ENCODE measurements at regions not wholly inside any gene's neighbourhood (a gene's known extent, or its start where the extent isn't known, plus 50 kb on each side); places are given as distances from the start of the nearest gene placed in this dataset.
A peak's percentile ranks its signal among the peaks of the same experiment; 100 is the strongest.

DNA sequence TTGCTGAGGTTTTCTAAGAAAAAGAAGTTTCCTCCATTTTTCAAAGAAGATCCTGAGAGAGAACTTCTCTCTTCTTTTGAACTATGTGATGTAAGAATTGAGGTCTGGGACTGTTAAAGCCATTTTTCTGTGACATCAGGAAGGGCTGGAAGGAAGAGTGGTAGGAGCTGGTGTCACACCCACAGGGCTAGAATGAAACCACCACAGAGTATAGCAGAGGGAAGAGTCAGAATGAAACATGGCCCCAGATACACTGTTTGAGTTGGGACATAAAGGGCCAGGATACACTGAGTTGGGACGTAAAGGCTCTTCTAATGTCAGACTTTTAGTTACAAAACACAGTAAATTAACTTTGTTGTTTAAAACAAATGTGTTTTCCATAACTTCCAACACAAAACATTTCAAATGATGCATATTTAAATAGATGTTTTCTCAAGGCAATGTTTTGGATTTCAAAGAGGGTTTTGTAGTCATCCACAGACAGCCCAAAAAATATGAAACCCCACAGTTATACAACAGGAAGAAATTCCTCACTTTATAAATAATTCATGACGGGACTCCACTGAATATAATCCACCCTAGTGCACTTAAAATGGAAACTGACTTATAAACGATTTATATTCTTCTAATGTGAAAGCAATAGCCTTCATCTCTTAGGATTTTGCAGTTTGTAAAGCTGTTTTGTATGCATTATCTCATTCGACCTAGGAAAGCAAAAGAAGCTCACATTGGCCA, 72.5 kb downstream of the LIG4 start:
- no peak for DNase-seq
- intact Hi-C loops (cut with DNase I) = no loop called here
- Histone ChIP-seq H3K9me3 (no peaks in the 10 kb centered on the region), H3K27ac (no peak overlapping the region), H3K27me3 (no peaks in the 10 kb centered on the region), H3K4me1 (no peaks in the 10 kb centered on the region), H3K4me3 (replicated peaks in 1 of 3) (no peak overlapping the region), H3K36me3 (no peaks in the 10 kb centered on the region)
- TF ChIP-seq POLR2A (IDR thresholded peaks at IDR 0.05) = no peak
- TF ChIP-seq, protein P1, sequence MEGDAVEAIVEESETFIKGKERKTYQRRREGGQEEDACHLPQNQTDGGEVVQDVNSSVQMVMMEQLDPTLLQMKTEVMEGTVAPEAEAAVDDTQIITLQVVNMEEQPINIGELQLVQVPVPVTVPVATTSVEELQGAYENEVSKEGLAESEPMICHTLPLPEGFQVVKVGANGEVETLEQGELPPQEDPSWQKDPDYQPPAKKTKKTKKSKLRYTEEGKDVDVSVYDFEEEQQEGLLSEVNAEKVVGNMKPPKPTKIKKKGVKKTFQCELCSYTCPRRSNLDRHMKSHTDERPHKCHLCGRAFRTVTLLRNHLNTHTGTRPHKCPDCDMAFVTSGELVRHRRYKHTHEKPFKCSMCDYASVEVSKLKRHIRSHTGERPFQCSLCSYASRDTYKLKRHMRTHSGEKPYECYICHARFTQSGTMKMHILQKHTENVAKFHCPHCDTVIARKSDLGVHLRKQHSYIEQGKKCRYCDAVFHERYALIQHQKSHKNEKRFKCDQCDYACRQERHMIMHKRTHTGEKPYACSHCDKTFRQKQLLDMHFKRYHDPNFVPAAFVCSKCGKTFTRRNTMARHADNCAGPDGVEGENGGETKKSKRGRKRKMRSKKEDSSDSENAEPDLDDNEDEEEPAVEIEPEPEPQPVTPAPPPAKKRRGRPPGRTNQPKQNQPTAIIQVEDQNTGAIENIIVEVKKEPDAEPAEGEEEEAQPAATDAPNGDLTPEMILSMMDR (IDR thresholded peaks at IDR 0.05) = no peak
- 78 to 83% methylated on average over 4 of the region's 4 CpGs for WGBS, 2 donors

DNA sequence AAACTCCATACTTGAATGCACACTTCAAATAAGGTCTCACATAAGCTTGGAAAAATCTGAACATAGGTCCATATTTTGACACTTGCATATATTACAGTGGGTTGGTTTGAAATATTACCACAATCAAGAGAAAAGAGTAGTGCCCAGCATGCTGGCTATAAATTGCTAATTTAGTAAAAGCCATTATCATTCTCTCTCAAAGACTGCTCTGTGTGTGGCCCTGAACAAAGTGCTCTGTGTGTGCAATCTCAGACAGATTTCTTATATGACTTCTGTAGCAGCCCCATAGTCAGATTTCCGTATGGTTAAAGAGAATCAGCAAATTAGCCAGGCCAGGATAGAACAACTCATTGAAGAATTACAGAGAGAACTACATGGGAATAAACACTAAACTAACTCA, 78.2 kb downstream of the LIG4 start:
- TF ChIP-seq, protein P1 (IDR thresholded peaks at IDR 0.05) = no peak
- TF ChIP-seq POLR2A (IDR thresholded peaks at IDR 0.05) = no peak
- Histone ChIP-seq H3K4me1 (no peaks in the 10 kb centered on the region), H3K4me3 (replicated peaks in 1 of 3) (no peak overlapping the region), H3K27ac (no peak overlapping the region), H3K9me3 (no peaks in the 10 kb centered on the region), H3K36me3 (no peaks in the 10 kb centered on the region), H3K27me3 (no peaks in the 10 kb centered on the region)
- no peak for DNase-seq
- WGBS, 2 donors = 81 to 91% methylated on average over 1 of the region's 1 CpG
- intact Hi-C loops (cut with DNase I) = no loop called here

DNA sequence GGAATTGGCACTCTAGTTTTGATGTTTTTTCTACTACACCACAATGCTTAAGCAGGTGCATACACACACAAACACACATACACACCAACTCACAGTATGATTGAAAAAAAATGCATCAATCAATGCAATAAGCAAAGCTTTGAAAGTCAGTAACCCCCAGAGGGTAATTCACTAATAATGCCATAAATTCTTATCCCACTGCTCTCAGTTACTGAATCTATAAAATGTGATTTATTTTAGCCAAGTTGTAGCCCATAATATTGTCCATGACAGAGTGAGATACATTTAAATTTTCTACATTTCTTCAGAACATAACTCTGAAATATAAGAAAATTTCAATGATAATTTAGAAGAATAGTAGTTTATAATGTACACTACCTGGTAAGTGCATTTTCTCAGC, 87.9 kb downstream of the LIG4 start:
- Histone ChIP-seq H3K4me3 (replicated peaks in 1 of 3) (no peak overlapping the region), H3K27ac (no peak overlapping the region), H3K4me1 (no peaks in the 10 kb centered on the region), H3K36me3 (no peaks in the 10 kb centered on the region), H3K9me3 (no peaks in the 10 kb centered on the region), H3K27me3 (no peaks in the 10 kb centered on the region)
- intact Hi-C loops (cut with DNase I) = no loop called here
- DNase-seq = no peak
- no peak for TF ChIP-seq POLR2A (IDR thresholded peaks at IDR 0.05)
- TF ChIP-seq, protein P1 (IDR thresholded peaks at IDR 0.05) = no peak

DNA sequence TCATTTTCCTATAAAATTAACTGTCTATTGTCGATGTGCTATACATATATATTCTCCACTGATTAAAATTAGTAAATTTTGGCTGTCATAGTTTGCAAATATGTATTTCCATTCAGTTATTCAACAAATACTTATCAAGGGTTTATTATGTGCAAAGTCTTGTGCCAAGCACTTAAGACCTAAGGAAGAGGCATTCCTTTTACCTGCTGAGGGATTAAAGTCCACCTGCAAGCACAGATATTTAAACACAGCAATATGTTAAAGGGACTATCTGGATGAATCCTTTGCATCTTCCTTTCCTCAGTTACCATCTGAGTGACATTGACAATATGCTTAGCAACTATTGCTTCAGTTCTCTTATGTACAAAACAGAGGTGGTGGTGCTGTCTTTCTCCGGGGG, 89.3 kb downstream of the LIG4 start:
- WGBS, 2 donors = 94 to 100% methylated on average over 2 of the region's 2 CpGs
- no peak overlapping the region for H3K27ac ChIP-seq
- H3K27me3 ChIP-seq = no peaks in the 10 kb centered on the region
- intact Hi-C loops (cut with DNase I) = no loop called here
- no peaks in the 10 kb centered on the region for H3K9me3 ChIP-seq
- no peaks in the 10 kb centered on the region for H3K4me1 ChIP-seq
- no peak overlapping the region for H3K4me3 ChIP-seq (replicated peaks in 1 of 3)
- TF ChIP-seq, protein P1 (IDR thresholded peaks at IDR 0.05) = no peak
- no peak for TF ChIP-seq POLR2A (IDR thresholded peaks at IDR 0.05)
- H3K36me3 ChIP-seq = no peaks in the 10 kb centered on the region
- no peak for DNase-seq

DNA sequence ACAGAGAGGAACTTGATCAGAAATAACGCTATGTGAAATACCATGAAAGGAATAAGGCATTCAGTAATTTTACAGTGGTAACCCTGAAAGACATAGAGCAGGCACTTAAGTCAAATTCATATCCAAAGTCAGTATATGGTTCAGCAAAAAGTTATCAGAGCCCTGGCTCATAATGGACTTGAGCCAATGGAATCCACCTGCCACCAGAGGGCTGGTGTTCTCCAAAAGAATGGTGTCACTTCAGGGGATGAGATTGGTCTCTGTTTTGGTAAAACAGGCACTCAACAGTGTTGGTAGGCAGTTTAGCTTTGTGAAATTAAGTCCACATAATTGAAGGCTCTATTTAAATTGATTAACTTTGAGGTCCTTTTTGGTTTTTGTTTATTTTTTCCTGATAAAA, 93.9 kb downstream of the LIG4 start:
- Histone ChIP-seq H3K9me3 (no peaks in the 10 kb centered on the region), H3K36me3 (no peaks in the 10 kb centered on the region), H3K27me3 (no peaks in the 10 kb centered on the region), H3K4me1 (no peaks in the 10 kb centered on the region), H3K4me3 (replicated peaks in 1 of 3) (no peak overlapping the region), H3K27ac (no peak overlapping the region)
- TF ChIP-seq, protein P1 (IDR thresholded peaks at IDR 0.05) = peak in 2 of 6 experiments; percentile 10 to 26
- no peak for TF ChIP-seq POLR2A (IDR thresholded peaks at IDR 0.05)
- WGBS, 2 donors = 89 to 98% methylated on average over 1 of the region's 1 CpG
- DNase-seq = peak; percentile 3 to 14
- intact Hi-C loops (cut with DNase I) = no loop called here

All from thyroid gland (tissue), 4 donors.